ENCODE measurements at regions not wholly inside any gene's neighbourhood (a gene's known extent, or its start where the extent isn't known, plus 50 kb on each side); places are given as distances from the start of the nearest gene placed in this dataset.

DNA sequence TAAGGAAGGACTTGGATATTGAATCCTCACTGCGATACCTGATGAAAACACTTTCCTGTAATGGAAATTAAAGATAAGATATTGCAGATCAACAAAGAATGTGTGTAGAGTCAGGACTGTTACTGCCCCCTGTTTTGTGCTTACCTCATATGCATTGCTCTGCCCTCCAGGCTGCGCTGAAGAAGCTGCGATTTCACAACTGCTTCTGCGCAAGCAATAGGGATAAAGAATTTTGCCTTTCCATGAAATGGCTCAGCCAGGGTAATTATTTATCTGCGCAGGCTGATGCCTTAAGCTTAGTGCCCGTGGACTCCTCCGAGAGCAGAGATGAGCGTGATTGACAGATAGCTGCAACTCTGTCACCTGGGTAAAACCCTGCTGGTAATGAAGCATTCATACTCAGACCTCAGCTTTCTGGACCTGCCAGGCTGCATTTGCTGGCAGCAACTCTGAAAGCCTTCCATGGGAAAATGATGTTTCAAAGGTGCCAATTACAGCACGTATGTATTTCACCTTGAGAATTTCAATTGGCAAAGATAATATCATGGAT lies 370.6 kb downstream of the SAMD5 start:
- Histone ChIP-seq H2AFZ (ENCODE audit: low read length, unreplicated experiment) (no peak overlapping the region), H3K4me3 (ENCODE audit: low read depth, low read length) (no peak overlapping the region), H3K36me3 (ENCODE audit: insufficient read depth, low read length) (no peaks in the 10 kb centered on the region), H3K79me2 (ENCODE audit: control insufficient read depth, insufficient read depth, low read length, unreplicated experiment) (no peaks in the 10 kb centered on the region), H3K4me1 (ENCODE audit: control insufficient read depth, insufficient read depth, low read length, unreplicated experiment) (no peaks in the 10 kb centered on the region), H3K27ac (ENCODE audit: low read depth, low read length) (no peak overlapping the region), H3K27me3 (ENCODE audit: insufficient read depth, low read length) (no peaks in the 10 kb centered on the region)

DNA sequence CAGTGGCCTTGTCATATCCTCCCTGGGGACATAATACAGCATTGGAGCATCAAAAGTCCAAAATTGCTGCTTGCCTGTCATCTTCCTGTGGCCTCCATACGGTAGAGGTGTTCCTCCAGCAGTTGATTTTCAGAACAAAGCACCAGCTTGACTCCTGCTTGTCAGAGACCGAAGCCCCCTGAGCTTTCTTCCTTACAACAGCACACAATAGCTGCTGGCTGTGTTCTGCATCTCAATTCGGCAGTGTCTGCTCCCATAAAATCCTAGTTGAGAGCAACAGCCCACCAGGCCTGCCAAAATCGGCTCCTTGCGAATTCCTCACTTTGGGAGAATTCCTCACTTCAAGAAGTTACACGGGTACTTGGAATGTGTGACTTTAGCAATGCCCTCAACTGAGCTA lies 372.9 kb downstream of the SAMD5 start:
- Histone ChIP-seq H3K79me2 (ENCODE audit: control insufficient read depth, insufficient read depth, low read length, unreplicated experiment) (no peaks in the 10 kb centered on the region), H3K4me3 (ENCODE audit: low read depth, low read length) (no peak overlapping the region), H2AFZ (ENCODE audit: low read length, unreplicated experiment) (no peak overlapping the region), H3K27me3 (ENCODE audit: insufficient read depth, low read length) (no peaks in the 10 kb centered on the region), H3K36me3 (ENCODE audit: insufficient read depth, low read length) (no peaks in the 10 kb centered on the region), H3K27ac (ENCODE audit: low read depth, low read length) (no peak overlapping the region), H3K4me1 (ENCODE audit: control insufficient read depth, insufficient read depth, low read length, unreplicated experiment) (no peaks in the 10 kb centered on the region)

GRCh38 chr6:147888374-147888773 lies 379.9 kb downstream of the SAMD5 start:
- Histone ChIP-seq H3K27ac (ENCODE audit: low read depth, low read length) (no peak overlapping the region), H3K4me1 (ENCODE audit: control insufficient read depth, insufficient read depth, low read length, unreplicated experiment) (no peaks in the 10 kb centered on the region), H3K4me3 (ENCODE audit: low read depth, low read length) (no peak overlapping the region), H3K27me3 (ENCODE audit: insufficient read depth, low read length) (no peaks in the 10 kb centered on the region), H3K79me2 (ENCODE audit: control insufficient read depth, insufficient read depth, low read length, unreplicated experiment) (no peaks in the 10 kb centered on the region), H3K36me3 (ENCODE audit: insufficient read depth, low read length) (no peaks in the 10 kb centered on the region), H2AFZ (ENCODE audit: low read length, unreplicated experiment) (no peak overlapping the region)

DNA sequence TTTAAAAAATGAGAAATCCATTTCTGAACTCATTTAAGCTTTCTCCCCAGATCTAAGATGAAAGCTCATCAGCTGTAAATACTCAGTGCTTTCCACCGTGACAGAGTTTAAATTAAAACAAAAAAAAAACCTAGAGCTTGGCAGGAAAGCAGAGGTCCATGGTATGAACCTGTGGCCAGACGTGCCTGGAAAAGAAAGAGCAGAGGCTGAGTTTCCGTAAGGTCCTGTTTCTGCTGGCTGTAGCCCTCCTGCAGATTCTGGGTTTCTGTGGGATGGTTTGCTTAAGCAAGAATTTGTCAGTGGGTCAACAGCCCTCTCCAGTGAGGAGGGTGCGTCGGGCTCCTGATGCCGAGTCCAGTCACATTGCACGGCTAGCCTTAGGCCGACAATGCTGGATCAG lies 383.2 kb downstream of the SAMD5 start:
- H3K79me2 ChIP-seq (ENCODE audit: control insufficient read depth, insufficient read depth, low read length, unreplicated experiment), result no peaks in the 10 kb centered on the region
- H3K4me3 ChIP-seq (ENCODE audit: low read depth, low read length), result no peak overlapping the region
- no peak overlapping the region for H3K27ac ChIP-seq (ENCODE audit: low read depth, low read length)
- no peaks in the 10 kb centered on the region for H3K4me1 ChIP-seq (ENCODE audit: control insufficient read depth, insufficient read depth, low read length, unreplicated experiment)
- no peaks in the 10 kb centered on the region for H3K36me3 ChIP-seq (ENCODE audit: insufficient read depth, low read length)
- H3K27me3 ChIP-seq (ENCODE audit: insufficient read depth, low read length), result no peaks in the 10 kb centered on the region
- H2AFZ ChIP-seq (ENCODE audit: low read length, unreplicated experiment), result no peak overlapping the region

DNA sequence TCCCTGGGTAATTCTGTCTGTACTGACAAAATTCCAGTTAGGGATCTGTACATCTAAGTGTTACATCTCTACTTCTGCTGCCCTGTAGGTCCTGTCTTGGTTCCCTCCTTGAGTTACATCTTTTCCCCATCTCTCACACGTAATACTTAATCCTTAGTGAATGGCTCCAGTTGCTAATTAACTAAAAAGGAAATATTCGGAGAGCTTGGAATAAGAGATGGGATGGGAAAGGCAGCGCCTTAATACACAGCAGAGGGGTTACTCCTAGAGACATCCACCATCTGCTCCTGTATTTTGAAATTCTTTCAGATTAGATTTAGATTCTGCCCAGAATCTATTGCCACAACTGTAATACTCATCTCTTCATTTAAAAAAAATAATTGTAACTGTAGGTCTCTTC lies 384.0 kb downstream of the SAMD5 start:
- H3K36me3 ChIP-seq (ENCODE audit: insufficient read depth, low read length), result no peaks in the 10 kb centered on the region
- no peaks in the 10 kb centered on the region for H3K4me1 ChIP-seq (ENCODE audit: control insufficient read depth, insufficient read depth, low read length, unreplicated experiment)
- H3K27me3 ChIP-seq (ENCODE audit: insufficient read depth, low read length), result no peaks in the 10 kb centered on the region
- no peak overlapping the region for H3K4me3 ChIP-seq (ENCODE audit: low read depth, low read length)
- no peak overlapping the region for H2AFZ ChIP-seq (ENCODE audit: low read length, unreplicated experiment)
- H3K79me2 ChIP-seq (ENCODE audit: control insufficient read depth, insufficient read depth, low read length, unreplicated experiment), result no peaks in the 10 kb centered on the region
- H3K27ac ChIP-seq (ENCODE audit: low read depth, low read length), result no peak overlapping the region

DNA sequence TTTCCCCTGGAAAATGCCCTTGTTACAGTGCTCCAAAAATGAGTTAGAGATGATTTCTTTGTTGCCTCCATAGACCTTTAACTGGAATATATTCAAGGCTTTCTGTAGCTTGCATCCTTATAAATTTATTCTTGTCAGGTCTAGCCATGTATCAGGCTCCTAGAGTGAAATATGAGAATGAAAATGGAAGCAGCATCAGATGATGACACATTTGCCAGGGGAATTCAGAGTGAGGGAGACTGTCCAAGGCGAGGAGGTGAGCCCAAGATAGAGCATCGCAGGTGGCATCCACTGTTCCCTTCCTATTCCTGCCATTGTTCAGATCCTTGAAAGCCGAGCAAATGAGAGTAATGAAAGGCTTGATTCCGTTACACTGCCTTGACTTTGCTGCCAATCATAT lies 386.8 kb downstream of the SAMD5 start:
- Histone ChIP-seq H3K27me3 (ENCODE audit: insufficient read depth, low read length) (no peaks in the 10 kb centered on the region), H3K36me3 (ENCODE audit: insufficient read depth, low read length) (no peaks in the 10 kb centered on the region), H3K4me1 (ENCODE audit: control insufficient read depth, insufficient read depth, low read length, unreplicated experiment) (no peaks in the 10 kb centered on the region), H3K4me3 (ENCODE audit: low read depth, low read length) (no peak overlapping the region), H3K27ac (ENCODE audit: low read depth, low read length) (no peak overlapping the region), H2AFZ (ENCODE audit: low read length, unreplicated experiment) (no peak overlapping the region), H3K79me2 (ENCODE audit: control insufficient read depth, insufficient read depth, low read length, unreplicated experiment) (no peaks in the 10 kb centered on the region)

- no peak overlapping the region for H2AFZ ChIP-seq (ENCODE audit: low read length, unreplicated experiment)
- no peaks in the 10 kb centered on the region for H3K79me2 ChIP-seq (ENCODE audit: control insufficient read depth, insufficient read depth, low read length, unreplicated experiment)
- no peak overlapping the region for H3K27ac ChIP-seq (ENCODE audit: low read depth, low read length)
- no peak overlapping the region for H3K4me3 ChIP-seq (ENCODE audit: low read depth, low read length)
- no peaks in the 10 kb centered on the region for H3K27me3 ChIP-seq (ENCODE audit: insufficient read depth, low read length)
- no peaks in the 10 kb centered on the region for H3K36me3 ChIP-seq (ENCODE audit: insufficient read depth, low read length)
- no peaks in the 10 kb centered on the region for H3K4me1 ChIP-seq (ENCODE audit: control insufficient read depth, insufficient read depth, low read length, unreplicated experiment)
Measured at GRCh38 chr6:147900247-147900830, 391.8 kb downstream of the SAMD5 start.

DNA sequence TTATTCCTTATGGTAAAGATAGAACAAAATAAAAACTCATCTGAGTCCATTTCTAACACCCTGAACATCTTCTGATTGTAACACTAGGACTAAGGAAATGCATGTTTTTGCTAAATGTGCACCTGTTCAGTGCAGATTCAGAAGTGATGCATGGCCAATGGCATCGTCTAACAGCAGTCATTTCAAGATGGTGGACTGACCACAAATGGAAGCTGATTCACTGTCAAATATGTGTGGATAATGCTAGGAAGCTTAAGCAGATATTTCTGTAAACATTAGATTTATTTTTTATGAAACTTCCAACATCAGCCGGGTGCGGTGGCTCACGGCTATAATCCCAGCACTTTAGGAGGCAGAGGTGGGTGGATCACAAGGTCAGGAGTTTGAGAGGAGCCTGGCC lies 394.8 kb downstream of the SAMD5 start:
- no peaks in the 10 kb centered on the region for H3K4me1 ChIP-seq (ENCODE audit: control insufficient read depth, insufficient read depth, low read length, unreplicated experiment)
- H3K36me3 ChIP-seq (ENCODE audit: insufficient read depth, low read length), result no peaks in the 10 kb centered on the region

DNA sequence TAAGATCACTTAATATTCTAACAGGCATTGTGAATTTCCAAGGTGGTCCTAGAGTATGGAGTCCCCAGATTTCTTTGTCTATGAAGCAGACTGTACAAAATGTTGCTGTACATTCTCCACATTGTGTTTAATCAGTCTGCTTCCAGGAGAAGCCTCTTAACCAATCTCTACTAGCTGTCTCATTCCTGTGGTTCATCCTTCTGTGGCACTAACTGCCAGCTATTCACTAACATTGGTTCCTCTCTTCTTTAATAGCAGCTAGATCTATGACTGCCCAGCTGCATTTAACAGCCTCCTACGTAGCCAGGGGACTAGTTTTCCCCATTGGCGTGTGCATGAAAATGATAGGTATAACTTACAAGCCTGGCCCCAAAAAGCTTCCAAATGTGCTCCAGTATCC lies 395.4 kb downstream of the SAMD5 start:
- no peak overlapping the region for H3K4me3 ChIP-seq (ENCODE audit: low read depth, low read length)
- H3K36me3 ChIP-seq (ENCODE audit: insufficient read depth, low read length), result no peaks in the 10 kb centered on the region
- no peak overlapping the region for H2AFZ ChIP-seq (ENCODE audit: low read length, unreplicated experiment)
- H3K4me1 ChIP-seq (ENCODE audit: control insufficient read depth, insufficient read depth, low read length, unreplicated experiment), result no peaks in the 10 kb centered on the region
- H3K79me2 ChIP-seq (ENCODE audit: control insufficient read depth, insufficient read depth, low read length, unreplicated experiment), result no peaks in the 10 kb centered on the region
- no peak overlapping the region for H3K27ac ChIP-seq (ENCODE audit: low read depth, low read length)
- H3K27me3 ChIP-seq (ENCODE audit: insufficient read depth, low read length), result no peaks in the 10 kb centered on the region

More for the DNA sequence above, 394.8 kb downstream of the SAMD5 start:
- H3K79me2 ChIP-seq (ENCODE audit: control insufficient read depth, insufficient read depth, low read length, unreplicated experiment), result no peaks in the 10 kb centered on the region
- no peaks in the 10 kb centered on the region for H3K27me3 ChIP-seq (ENCODE audit: insufficient read depth, low read length)
- H3K27ac ChIP-seq (ENCODE audit: low read depth, low read length), result no peak overlapping the region
- no peak overlapping the region for H2AFZ ChIP-seq (ENCODE audit: low read length, unreplicated experiment)
- H3K4me3 ChIP-seq (ENCODE audit: low read depth, low read length), result no peak overlapping the region

DNA sequence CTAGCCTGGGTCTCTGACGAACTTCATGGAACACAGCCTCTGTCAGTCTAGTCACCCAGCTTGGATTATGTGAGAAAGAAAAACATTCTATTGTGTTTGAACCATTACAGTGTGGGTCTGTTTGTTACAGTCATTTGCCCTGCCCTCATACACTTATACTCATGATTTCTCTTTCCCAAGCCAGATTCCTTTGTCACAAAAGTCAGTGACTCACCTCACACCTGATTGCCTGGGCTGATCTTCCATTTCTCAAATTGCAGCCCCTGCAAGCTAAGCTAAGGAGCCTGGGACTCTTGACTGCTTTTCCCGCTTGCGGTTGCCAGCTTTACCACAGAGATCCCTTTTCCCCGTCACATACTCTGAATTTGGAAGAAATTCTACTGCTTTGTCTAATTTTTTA lies 395.9 kb downstream of the SAMD5 start:
- Histone ChIP-seq H3K36me3 (ENCODE audit: insufficient read depth, low read length) (no peaks in the 10 kb centered on the region), H3K79me2 (ENCODE audit: control insufficient read depth, insufficient read depth, low read length, unreplicated experiment) (no peaks in the 10 kb centered on the region), H3K4me3 (ENCODE audit: low read depth, low read length) (no peak overlapping the region), H3K27ac (ENCODE audit: low read depth, low read length) (no peak overlapping the region), H3K4me1 (ENCODE audit: control insufficient read depth, insufficient read depth, low read length, unreplicated experiment) (no peaks in the 10 kb centered on the region), H3K27me3 (ENCODE audit: insufficient read depth, low read length) (no peaks in the 10 kb centered on the region), H2AFZ (ENCODE audit: low read length, unreplicated experiment) (no peak overlapping the region)

DNA sequence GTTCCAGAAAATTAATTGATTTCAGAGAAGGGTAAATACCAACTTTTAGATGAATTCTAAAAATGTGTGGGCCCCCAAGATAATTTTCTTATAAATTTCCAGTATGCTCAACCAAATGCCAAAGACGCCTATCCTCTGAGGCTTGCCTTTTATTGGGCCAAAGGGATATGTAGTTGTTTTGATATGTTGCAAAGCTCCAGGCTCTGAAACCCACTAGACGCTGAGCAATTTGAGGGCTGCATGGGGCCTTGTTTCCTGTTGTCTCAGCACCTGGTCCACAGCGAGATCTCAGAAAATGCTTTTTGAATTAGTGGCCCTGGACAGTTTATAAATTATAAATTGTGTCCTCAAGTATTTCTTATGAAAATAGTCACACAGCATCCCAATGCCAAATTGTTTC lies 397.2 kb downstream of the SAMD5 start:
- Histone ChIP-seq H3K27ac (ENCODE audit: low read depth, low read length) (no peak overlapping the region), H3K79me2 (ENCODE audit: control insufficient read depth, insufficient read depth, low read length, unreplicated experiment) (no peaks in the 10 kb centered on the region), H3K36me3 (ENCODE audit: insufficient read depth, low read length) (no peaks in the 10 kb centered on the region), H2AFZ (ENCODE audit: low read length, unreplicated experiment) (no peak overlapping the region), H3K27me3 (ENCODE audit: insufficient read depth, low read length) (no peaks in the 10 kb centered on the region), H3K4me3 (ENCODE audit: low read depth, low read length) (no peak overlapping the region), H3K4me1 (ENCODE audit: control insufficient read depth, insufficient read depth, low read length, unreplicated experiment) (no peaks in the 10 kb centered on the region)

Measured in ACC112 (cell line).